Lung (tissue), 11 donors: ENCODE measurements at regions not wholly inside any gene's neighbourhood (a gene's known extent, or its start where the extent isn't known, plus 50 kb on each side); places are given as distances from the start of the nearest gene placed in this dataset.

Experiments used
- ATAC-seq: fragments of 200-7000 bp; cut with Tn5 transposase; one replicate; pipeline ENCODE4 v1.9.1; 2020; ENCODE audit warnings: moderate number of reproducible peaks; ENCODE audit not compliant: insufficient read depth, low FRiP score
- DNase-seq, 3 donors: peaks; one replicate each; pipeline ENCODE4 v3.0.0-alpha.2; 2013 to 2017
- H3K27ac ChIP-seq, 2 donors: one replicate each; pipeline ENCODE4 v1.5.1; 2013; ENCODE audit warnings: mild to moderate bottlenecking in 2 of 2, moderate library complexity in 2 of 2, control low read depth in 1 of 2, inconsistent platforms in 1 of 2, low read depth in 1 of 2, low read length in 1 of 2
- H3K27me3 ChIP-seq, 3 donors: one replicate each; pipeline ENCODE4 v1.5.1; 2013; ENCODE audit warnings: low read length in 2 of 3; ENCODE audit not compliant: control insufficient read depth in 3 of 3, insufficient read depth in 3 of 3
- H3K36me3 ChIP-seq, 4 donors: one replicate each; pipeline ENCODE4 v1.5.1; 2013; ENCODE audit warnings: low read length in 4 of 4, mild to moderate bottlenecking in 1 of 4, moderate library complexity in 1 of 4; ENCODE audit not compliant: control insufficient read depth in 4 of 4, insufficient read depth in 4 of 4
- H3K4me1 ChIP-seq, 5 donors: one replicate each; pipeline ENCODE4 v1.5.1; 2013; ENCODE audit warnings: low read length in 5 of 5, mild to moderate bottlenecking in 2 of 5, moderate library complexity in 1 of 5; ENCODE audit not compliant: control insufficient read depth in 5 of 5, insufficient read depth in 5 of 5
- H3K4me3 ChIP-seq: one replicate; pipeline ENCODE4 v1.5.1; 2013; ENCODE audit warnings: mild to moderate bottlenecking, control low read depth, moderate library complexity
- H3K9ac ChIP-seq, 2 donors: one replicate each; pipeline ENCODE4 v1.5.1; 2013; ENCODE audit warnings: low read length in 2 of 2, control low read depth in 1 of 2; ENCODE audit not compliant: insufficient read depth in 1 of 2
- H3K9me3 ChIP-seq, 4 donors: one replicate each; pipeline ENCODE4 v1.5.1; 2013; ENCODE audit warnings: low read length in 3 of 4, mild to moderate bottlenecking in 1 of 4, moderate library complexity in 1 of 4; ENCODE audit not compliant: control insufficient read depth in 4 of 4, insufficient read depth in 3 of 4
- CTCF ChIP-seq: IDR thresholded peaks from 2 replicates; pipeline ENCODE4 v1.5.1; 2012; ENCODE audit warnings: mild to moderate bottlenecking; ENCODE audit errors: control extremely low read depth, extremely low read depth
- WGBS, 2 donors: extraction: QIAGEN DNeasy Blood & Tissue Kit; methylation state at CpG; one replicate each; pipeline ENCODE4 v1.1.7; 2013; 5-methylcytosine and 5-hydroxymethylcytosine counted together
- donor health status: control.
- donor health status: control.
- donor health status: Bipolar disorder and iron deficiency.
- donor health status: healthy.
- donor health status: DM: yes; HTN: yes; CAD: no.

- WGBS, 2 donors = 98% methylated on average over 3 of the region's 3 CpGs
- peaks cover 0 to 4% (median 3%) of the 10 kb centered on the region in 3 donors for H3K27me3 ChIP-seq
- no peak overlapping the region for H3K4me3 ChIP-seq
- ATAC-seq (no peak), DNase-seq (peak in 1 of 3 donors; percentile 43)
- TF ChIP-seq CTCF = no peak
- H3K9me3 ChIP-seq = peaks cover 0 to 4% (median 0%) of the 10 kb centered on the region in 4 donors
- H3K36me3 ChIP-seq = no peaks in the 10 kb centered on the region
- no peak overlapping the region for H3K9ac ChIP-seq
- H3K27ac ChIP-seq = no peak overlapping the region
- H3K4me1 ChIP-seq = no peaks in the 10 kb centered on the region
Measured at GRCh38 chr10:2019281-2019680, 282.0 kb upstream of the ADARB2 start.

DNA sequence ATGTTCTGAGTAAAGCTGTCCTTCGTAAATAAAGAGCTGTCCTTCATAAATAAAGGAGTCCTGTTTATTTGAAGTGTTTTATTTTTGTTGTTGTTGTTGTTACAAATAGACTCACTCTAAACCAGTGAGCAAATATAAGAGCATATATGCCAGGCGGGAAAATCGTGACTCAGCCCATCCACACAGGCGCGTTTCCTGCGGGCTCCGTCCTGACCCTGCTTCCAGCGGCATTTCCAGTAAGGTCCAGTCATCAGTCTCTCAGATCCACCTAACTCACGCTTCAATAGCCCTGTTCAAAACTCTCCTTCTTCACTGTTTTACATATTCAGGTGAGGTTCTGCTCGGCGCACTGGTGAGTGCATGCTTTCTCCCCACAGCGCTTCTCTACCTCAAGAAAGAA lies 277.2 kb upstream of the ADARB2 start:
- Histone ChIP-seq H3K4me3 (no peak overlapping the region), H3K36me3 (no peaks in the 10 kb centered on the region), H3K4me1 (no peaks in the 10 kb centered on the region), H3K9ac (no peak overlapping the region), H3K27ac (no peak overlapping the region), H3K9me3 (no peaks in the 10 kb centered on the region), H3K27me3 (peaks cover 0 to 3% (median 0%) of the 10 kb centered on the region in 3 donors)
- ATAC-seq (no peak), DNase-seq (no peak)
- no peak for TF ChIP-seq CTCF
- WGBS, 2 donors = 95% methylated on average over 12 of the region's 12 CpGs

DNA sequence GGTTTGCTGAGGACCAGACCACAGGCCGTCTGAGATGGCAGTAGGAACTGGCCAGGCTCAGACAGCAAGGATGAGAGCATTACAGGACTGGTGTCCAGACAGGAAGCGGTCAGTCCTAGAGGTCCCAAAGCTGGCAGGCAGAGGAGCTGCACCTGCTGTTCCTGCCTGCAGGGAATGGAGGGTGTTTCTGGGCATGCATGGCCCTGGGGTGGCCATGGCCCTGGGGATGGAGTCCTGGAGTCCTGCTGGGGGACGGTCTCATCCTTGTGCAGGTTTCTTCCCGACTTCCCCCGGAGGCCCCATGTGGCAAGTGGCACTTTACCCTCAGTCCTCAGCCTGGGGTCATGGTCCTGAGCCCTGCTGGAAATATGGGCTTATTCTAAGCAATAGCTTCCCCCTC lies 274.9 kb upstream of the ADARB2 start:
- ATAC-seq (no peak), DNase-seq (no peak)
- TF ChIP-seq CTCF = no peak
- peaks cover 0 to 3% (median 0%) of the 10 kb centered on the region in 4 donors for H3K9me3 ChIP-seq
- no peak overlapping the region for H3K9ac ChIP-seq
- no peak overlapping the region for H3K4me3 ChIP-seq
- H3K36me3 ChIP-seq = no peaks in the 10 kb centered on the region
- H3K4me1 ChIP-seq = no peaks in the 10 kb centered on the region
- no peak overlapping the region for H3K27ac ChIP-seq
- H3K27me3 ChIP-seq = peaks cover 0 to under 1% (median 0%) of the 10 kb centered on the region in 3 donors
- WGBS, 2 donors = 75 to 88% methylated on average over 5 of the region's 5 CpGs

DNA sequence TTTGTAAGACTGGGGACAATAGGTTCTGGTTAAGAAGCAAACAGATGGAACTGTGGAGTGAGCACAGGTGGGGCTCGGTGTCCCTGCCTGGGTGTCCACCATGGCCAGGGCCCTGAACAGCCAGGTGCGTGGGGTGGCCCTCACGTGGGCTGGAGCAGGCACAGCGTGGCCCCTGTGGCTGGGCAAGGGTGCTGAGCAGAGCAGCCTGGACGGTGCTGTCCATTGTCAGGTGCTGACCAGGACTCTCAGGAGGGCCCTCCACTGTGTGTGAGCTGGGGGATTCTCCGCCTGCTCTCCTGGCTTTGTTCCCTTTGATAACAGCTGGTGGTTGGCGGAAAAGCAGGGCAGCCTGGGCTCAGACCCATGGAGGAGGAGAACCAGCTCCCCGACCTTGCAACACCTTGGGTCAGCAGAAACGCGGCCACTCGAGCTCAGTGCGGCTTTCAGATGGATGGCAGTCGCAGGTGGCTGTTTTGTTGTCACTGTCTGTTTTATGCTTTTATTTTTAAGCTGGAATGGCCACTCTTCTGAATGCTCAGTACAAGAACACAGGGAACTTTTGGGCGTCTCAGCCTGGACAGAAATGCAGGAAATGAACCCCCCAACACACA lies 273.9 kb upstream of the ADARB2 start:
- Histone ChIP-seq H3K4me3 (no peak overlapping the region), H3K36me3 (no peaks in the 10 kb centered on the region), H3K27me3 (no peaks in the 10 kb centered on the region), H3K9me3 (peaks cover 0 to 4% (median 2%) of the 10 kb centered on the region in 4 donors), H3K9ac (no peak overlapping the region), H3K4me1 (no peaks in the 10 kb centered on the region), H3K27ac (no peak overlapping the region)
- DNase-seq (peak in 1 of 3 donors; percentile 17), ATAC-seq (no peak)
- WGBS, 2 donors = 82 to 83% methylated on average over 14 of the region's 14 CpGs
- no peak for TF ChIP-seq CTCF
